Fibroblast of the aortic adventitia (primary cell): ENCODE measurements at regions not wholly inside any gene's neighbourhood (a gene's known extent, or its start where the extent isn't known, plus 50 kb on each side); places are given as distances from the start of the nearest gene placed in this dataset.

ENCODE experiments used
- DNase-seq: peaks from one replicate; pipeline ENCODE4 v3.0.0-alpha.2; 2010; ENCODE audit warnings: low read depth
- H3K4me3 ChIP-seq: 2 replicates; pipeline ENCODE4 v1.5.1; 2011; ENCODE audit warnings: low read depth, mild to moderate bottlenecking, control low read depth, low read length, moderate library complexity
- TF ChIP-seq, protein P1 (sequence below): IDR thresholded peaks from 2 replicates; pipeline ENCODE4 v1.5.1; 2011; ENCODE audit warnings: mild to moderate bottlenecking, low read length, control low read depth, inconsistent platforms; ENCODE audit not compliant: insufficient read depth

DNA sequence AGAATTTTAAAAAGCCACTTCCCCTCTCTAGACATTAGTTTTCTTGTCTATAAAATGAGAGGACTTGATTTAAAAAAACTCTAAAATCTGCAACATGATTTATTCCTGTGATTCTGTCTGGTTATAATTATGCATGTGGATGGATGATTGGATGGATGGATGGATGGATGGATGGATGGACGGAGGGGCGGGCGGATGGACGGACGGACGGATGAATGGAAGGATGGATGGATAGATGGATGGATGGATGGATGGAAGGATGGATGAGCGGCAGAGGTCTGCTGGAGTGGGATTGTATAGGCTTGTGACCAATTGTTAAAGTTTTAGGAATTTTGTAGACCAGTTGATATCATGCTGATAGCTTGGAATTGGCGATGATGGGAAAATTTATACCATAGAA lies 135.2 kb upstream of the TIAM1 start:
- DNase-seq: no peak
- TF ChIP-seq, protein P1, sequence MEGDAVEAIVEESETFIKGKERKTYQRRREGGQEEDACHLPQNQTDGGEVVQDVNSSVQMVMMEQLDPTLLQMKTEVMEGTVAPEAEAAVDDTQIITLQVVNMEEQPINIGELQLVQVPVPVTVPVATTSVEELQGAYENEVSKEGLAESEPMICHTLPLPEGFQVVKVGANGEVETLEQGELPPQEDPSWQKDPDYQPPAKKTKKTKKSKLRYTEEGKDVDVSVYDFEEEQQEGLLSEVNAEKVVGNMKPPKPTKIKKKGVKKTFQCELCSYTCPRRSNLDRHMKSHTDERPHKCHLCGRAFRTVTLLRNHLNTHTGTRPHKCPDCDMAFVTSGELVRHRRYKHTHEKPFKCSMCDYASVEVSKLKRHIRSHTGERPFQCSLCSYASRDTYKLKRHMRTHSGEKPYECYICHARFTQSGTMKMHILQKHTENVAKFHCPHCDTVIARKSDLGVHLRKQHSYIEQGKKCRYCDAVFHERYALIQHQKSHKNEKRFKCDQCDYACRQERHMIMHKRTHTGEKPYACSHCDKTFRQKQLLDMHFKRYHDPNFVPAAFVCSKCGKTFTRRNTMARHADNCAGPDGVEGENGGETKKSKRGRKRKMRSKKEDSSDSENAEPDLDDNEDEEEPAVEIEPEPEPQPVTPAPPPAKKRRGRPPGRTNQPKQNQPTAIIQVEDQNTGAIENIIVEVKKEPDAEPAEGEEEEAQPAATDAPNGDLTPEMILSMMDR: no peak
- no peak overlapping the region for H3K4me3 ChIP-seq

DNA sequence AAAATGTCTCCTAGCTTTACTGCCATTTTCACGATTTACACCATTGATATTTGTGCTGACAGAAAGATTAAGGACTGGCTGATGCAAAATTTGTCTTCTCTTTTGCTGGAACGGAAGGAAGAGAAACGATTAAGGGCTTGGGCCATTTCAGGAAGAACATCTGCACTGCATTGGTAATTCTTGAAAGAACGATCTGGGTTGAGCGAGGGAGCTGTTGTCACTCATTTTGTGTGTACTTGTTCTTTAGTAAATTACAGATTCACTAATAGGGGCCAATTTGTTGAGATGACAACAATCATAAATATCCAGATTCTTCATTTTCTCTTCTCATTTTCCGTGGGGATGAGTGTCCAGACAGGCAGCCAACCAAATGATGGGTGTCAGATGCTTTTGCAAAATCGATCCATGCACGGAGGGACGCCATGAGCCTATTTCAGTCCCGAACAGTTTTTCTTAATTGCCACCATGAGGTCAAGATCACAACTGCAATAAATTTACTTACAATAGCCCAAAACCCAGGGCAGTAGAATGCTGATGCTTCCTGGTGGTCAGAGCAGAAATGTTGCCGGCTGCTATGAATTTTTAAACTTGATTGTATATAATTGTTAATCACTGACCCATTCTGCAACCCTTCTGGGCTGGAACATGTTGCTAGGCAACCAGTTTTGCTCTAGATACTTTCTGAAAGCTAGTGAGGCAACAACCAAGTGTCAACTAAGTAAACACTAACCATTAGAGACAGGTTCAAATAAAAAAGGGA lies 132.4 kb upstream of the TIAM1 start:
- TF ChIP-seq, protein P1: peak; percentile 2
- H3K4me3 ChIP-seq: no peak overlapping the region
- DNase-seq: peak; percentile 8

DNA sequence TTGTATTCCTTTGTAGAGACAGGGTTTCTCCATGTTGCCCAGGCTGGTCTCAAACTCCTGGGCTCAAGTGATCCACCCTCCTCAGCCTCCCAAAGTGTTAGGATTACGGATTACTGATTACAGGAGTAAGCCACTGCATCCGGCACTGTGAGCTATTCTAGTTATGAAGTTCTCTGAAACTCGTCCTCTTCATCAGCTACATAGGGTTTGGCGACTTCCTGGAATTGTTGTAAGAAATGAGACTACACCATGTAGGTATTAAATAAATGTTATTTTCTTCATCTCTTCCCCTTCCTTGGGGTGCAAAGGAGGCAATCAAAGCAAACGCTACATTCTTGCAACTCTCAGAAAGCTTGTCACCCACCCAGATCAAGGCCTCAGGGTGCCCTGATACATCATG lies 131.2 kb upstream of the TIAM1 start:
- no peak for DNase-seq
- H3K4me3 ChIP-seq: no peak overlapping the region
- TF ChIP-seq, protein P1: no peak

DNA sequence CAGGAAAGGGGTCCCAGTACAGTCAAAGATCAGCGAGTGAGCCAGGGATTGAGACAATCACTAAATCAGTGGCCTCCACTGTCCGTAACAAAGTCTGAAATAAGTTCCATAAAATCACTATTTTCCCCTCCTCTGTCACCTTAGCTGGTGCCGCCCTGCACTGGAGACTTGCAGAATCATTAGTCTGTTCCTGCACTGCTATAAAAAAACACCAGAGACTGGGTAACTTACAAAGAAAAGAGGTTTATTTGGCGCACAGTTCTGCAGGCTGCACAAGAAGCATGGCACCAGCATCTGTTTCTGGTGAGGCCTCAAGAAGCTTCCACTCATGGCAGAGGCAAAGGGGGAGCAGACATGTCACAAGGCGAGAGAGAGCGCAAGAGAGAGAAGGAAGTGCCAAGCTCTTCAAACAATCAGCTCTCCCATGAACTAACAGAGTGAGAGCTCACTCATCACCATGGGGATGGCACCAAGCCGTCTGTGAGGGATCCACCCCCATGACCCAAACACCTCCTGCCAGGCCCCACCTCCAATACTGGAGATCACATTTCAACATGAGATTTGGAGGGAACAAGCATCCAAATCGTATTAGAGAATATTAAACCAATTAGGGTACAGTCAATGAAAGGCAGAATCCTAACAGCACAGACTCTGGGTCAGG lies 129.8 kb upstream of the TIAM1 start:
- TF ChIP-seq, protein P1: no peak
- DNase-seq: no peak
- H3K4me3 ChIP-seq: no peak overlapping the region

DNA sequence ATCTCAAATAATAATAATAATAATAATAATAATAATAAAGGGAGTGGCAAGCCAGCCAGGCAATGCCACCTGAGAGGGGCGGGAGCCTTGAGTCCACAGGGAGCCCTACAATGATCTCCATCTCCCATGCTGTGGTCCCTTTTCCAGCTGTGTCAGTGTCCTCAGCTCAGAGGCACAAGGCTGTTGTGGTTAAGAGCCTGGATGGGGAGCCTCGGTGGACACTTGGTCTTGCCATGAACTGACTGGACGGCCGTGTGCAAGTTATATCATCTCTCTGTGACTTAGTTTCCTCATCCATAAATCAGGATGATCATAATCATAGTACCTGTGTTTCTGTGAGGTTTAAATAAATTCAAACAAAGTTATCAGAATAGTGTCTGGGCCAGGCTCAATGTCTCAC lies 127.8 kb upstream of the TIAM1 start:
- TF ChIP-seq, protein P1: no peak
- DNase-seq: no peak
- H3K4me3 ChIP-seq: no peak overlapping the region

DNA sequence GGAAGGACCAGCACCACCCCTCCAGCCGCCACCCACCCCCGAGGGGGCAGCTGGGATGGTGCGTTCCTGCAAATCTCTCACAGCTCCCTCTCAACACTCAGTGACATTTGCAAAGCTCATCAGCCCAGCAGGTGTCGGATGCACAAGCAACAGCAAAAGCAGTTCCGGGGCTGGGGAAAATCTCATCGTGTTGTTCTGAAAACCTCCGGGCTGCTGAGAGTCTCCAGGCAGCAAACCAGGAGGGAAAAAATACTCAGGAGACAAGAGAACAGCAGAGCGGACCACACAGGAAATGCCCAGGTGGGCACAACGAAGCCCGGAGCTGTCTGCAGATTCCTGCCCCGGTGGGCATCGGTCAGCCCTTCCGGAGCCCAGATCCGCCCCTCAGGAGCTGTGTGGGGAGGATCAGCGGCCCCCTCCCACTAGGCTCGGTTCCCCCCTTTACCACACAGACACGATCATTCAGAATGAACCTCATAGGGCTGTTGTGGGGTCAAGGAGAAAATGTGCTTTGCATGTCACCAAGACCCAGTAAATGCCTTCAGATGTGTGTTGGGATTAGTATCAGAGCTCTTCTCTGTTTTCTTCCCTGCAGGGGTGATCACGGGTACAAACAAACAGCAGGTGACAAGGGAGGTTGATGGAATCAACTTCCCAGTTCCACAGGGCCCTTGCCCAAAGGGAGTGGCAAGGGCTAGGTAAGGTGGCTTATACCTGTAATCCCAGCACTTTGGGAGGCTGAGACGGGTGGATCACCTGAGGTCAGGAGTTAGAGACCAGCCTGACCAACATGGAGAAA lies 127.0 kb upstream of the TIAM1 start:
- DNase-seq: no peak

More for the DNA sequence above, 127.0 kb upstream of the TIAM1 start:
- TF ChIP-seq, protein P1: no peak
- H3K4me3 ChIP-seq: no peak overlapping the region
